H9 (cell line): ENCODE measurements at regions not wholly inside any gene's neighbourhood (a gene's known extent, or its start where the extent isn't known, plus 50 kb on each side); places are given as distances from the start of the nearest gene placed in this dataset.
"Not testable (repeated sequence)": the region's sequence is repeated elsewhere in the genome, so short reads cannot be mapped to it uniquely, and the experiment has no call there.

Experiments
- DNase-seq: peaks from one replicate; pipeline ENCODE4 v3.0.0-alpha.2; 2017
- H2AFZ ChIP-seq: one replicate; pipeline ENCODE4 v1.6.1; 2013; ENCODE audit warnings: mild to moderate bottlenecking, low read length, control low read depth, moderate library complexity
- H2AK5ac ChIP-seq: 2 replicates; pipeline ENCODE4 v1.6.1; 2013; ENCODE audit warnings: low read length, control low read depth, mixed read lengths; ENCODE audit not compliant: insufficient read length
- H2BK120ac ChIP-seq: one replicate; pipeline ENCODE4 v1.6.1; 2013; ENCODE audit warnings: low read depth, mild to moderate bottlenecking, low read length, control low read depth, inconsistent platforms; ENCODE audit not compliant: poor library complexity, severe bottlenecking
- H2BK12ac ChIP-seq: 2 replicates; pipeline ENCODE4 v1.6.1; 2013; ENCODE audit warnings: low read length, control low read depth, mixed read lengths, low read depth; ENCODE audit not compliant: insufficient read length
- H2BK15ac ChIP-seq: 2 replicates; pipeline ENCODE4 v1.6.1; 2013; ENCODE audit warnings: low read depth, low read length, control low read depth
- H2BK20ac ChIP-seq: one replicate; pipeline ENCODE4 v1.6.1; 2013; ENCODE audit warnings: low read depth, mild to moderate bottlenecking, low read length, control low read depth, inconsistent platforms; ENCODE audit not compliant: poor library complexity, severe bottlenecking
- H2BK5ac ChIP-seq: 2 replicates; pipeline ENCODE4 v1.6.1; 2013; ENCODE audit warnings: low read length, control low read depth, mixed read lengths; ENCODE audit not compliant: insufficient read length
- H3K14ac ChIP-seq: 2 replicates; pipeline ENCODE4 v1.6.1; 2013; ENCODE audit warnings: low read length, control low read depth; ENCODE audit not compliant: insufficient read depth
- H3K18ac ChIP-seq: 2 replicates; pipeline ENCODE4 v1.6.1; 2013; ENCODE audit warnings: low read depth, mild to moderate bottlenecking, mixed read lengths, low read length, control low read depth; ENCODE audit not compliant: insufficient read length
- H3K23ac ChIP-seq: 2 replicates; pipeline ENCODE4 v1.6.1; 2013; ENCODE audit warnings: low read length, control low read depth, mixed read lengths, low read depth; ENCODE audit not compliant: insufficient read length
- H3K23me2 ChIP-seq: 2 replicates; pipeline ENCODE4 v1.6.1; 2013; ENCODE audit warnings: low read depth, mild to moderate bottlenecking, mixed read lengths, low read length, control low read depth; ENCODE audit not compliant: insufficient read length, poor library complexity, severe bottlenecking
- H3K27ac ChIP-seq: 2 replicates; pipeline ENCODE4 v1.5.1; 2013; ENCODE audit warnings: low read length, control low read depth, mixed read lengths, low read depth; ENCODE audit not compliant: insufficient read length
- H3K27me3 ChIP-seq: 2 replicates; pipeline ENCODE4 v1.6.1; 2013; ENCODE audit warnings: low read length, control low read depth, inconsistent platforms; ENCODE audit not compliant: insufficient read depth
- H3K4ac ChIP-seq: 2 replicates; pipeline ENCODE4 v1.6.1; 2013; ENCODE audit warnings: low read depth, mild to moderate bottlenecking, control low read depth, inconsistent platforms, low read length, moderate library complexity
- H3K4me1 ChIP-seq: 2 replicates; pipeline ENCODE4 v1.6.1; 2013; ENCODE audit warnings: low read length, control low read depth, inconsistent platforms; ENCODE audit not compliant: insufficient read depth
- H3K4me2 ChIP-seq: 2 replicates; pipeline ENCODE4 v1.6.1; 2013; ENCODE audit warnings: low read length, control low read depth, mixed read lengths; ENCODE audit not compliant: insufficient read length, insufficient read depth
- H3K56ac ChIP-seq: 2 replicates; pipeline ENCODE4 v1.6.1; 2013; ENCODE audit warnings: low read depth, mild to moderate bottlenecking, mixed read lengths, low read length, control low read depth; ENCODE audit not compliant: insufficient read length
- H3K79me1 ChIP-seq: 2 replicates; pipeline ENCODE4 v1.6.1; 2013; ENCODE audit warnings: low read depth, mild to moderate bottlenecking, moderate library complexity, low read length, control low read depth, inconsistent platforms; ENCODE audit not compliant: insufficient read depth, poor library complexity, severe bottlenecking
- H3K79me2 ChIP-seq: 2 replicates; pipeline ENCODE4 v1.6.1; 2013; ENCODE audit warnings: low read length, control low read depth, inconsistent platforms; ENCODE audit not compliant: insufficient read depth
- H3K9ac ChIP-seq: 2 replicates; pipeline ENCODE4 v1.6.1; 2013; ENCODE audit warnings: low read length, control low read depth, mixed read lengths; ENCODE audit not compliant: insufficient read length; ENCODE audit errors: extremely low read depth
- H3K9me3 ChIP-seq: one replicate; pipeline ENCODE4 v1.6.1; 2013; ENCODE audit warnings: low read depth, low read length, inconsistent platforms; ENCODE audit not compliant: control insufficient read depth
- H3T11ph ChIP-seq: one replicate; pipeline ENCODE4 v1.6.1; 2013; ENCODE audit warnings: mild to moderate bottlenecking, low read length, control low read depth, inconsistent platforms
- H4K20me1 ChIP-seq: one replicate; pipeline ENCODE4 v1.6.1; 2013; ENCODE audit not compliant: control insufficient read depth, insufficient read length, insufficient read depth
- H4K5ac ChIP-seq: 2 replicates; pipeline ENCODE4 v1.6.1; 2013; ENCODE audit warnings: low read depth, mild to moderate bottlenecking, mixed read lengths, low read length, control low read depth; ENCODE audit not compliant: insufficient read length
- H4K8ac ChIP-seq: replicated peaks from 2 replicates; pipeline ENCODE4 v1.6.1; 2013; ENCODE audit warnings: low read length, control low read depth, mixed read lengths, low read depth; ENCODE audit not compliant: insufficient read length
- H4K91ac ChIP-seq: 2 replicates; pipeline ENCODE4 v1.6.1; 2013; ENCODE audit warnings: low read depth, mild to moderate bottlenecking, moderate library complexity, mixed read lengths, low read length, control low read depth; ENCODE audit not compliant: insufficient read length
- H3K27ac Mint-ChIP-seq, 3 experiments: 2 replicates in 2 of 3; 3 replicates in 1 of 3; pipeline ENCODE4 v1.8.0; 2020 to 2021; ENCODE audit warnings: mixed read lengths in 3 of 3, mild to moderate bottlenecking in 1 of 3, moderate library complexity in 1 of 3
- H3K27me3 Mint-ChIP-seq: 2 replicates; pipeline ENCODE4 v1.8.0; 2021; ENCODE audit warnings: low read depth, mild to moderate bottlenecking, moderate library complexity, mixed read lengths
- H3K36me3 Mint-ChIP-seq, 3 experiments: 2 replicates in 2 of 3; 3 replicates in 1 of 3; pipeline ENCODE4 v1.8.0; 2020 to 2021; ENCODE audit warnings: low read depth in 3 of 3, mixed read lengths in 3 of 3; ENCODE audit not compliant: insufficient read depth in 1 of 3
- H3K4me1 Mint-ChIP-seq, 2 experiments: 2 replicates each; pipeline ENCODE4 v1.8.0; 2020; ENCODE audit warnings: mixed read lengths in 2 of 2
- H3K4me3 Mint-ChIP-seq, 2 experiments: 2 replicates in 1 of 2; 3 replicates in 1 of 2; pipeline ENCODE4 v1.8.0; 2020 to 2021; ENCODE audit warnings: mild to moderate bottlenecking in 2 of 2, mixed read lengths in 2 of 2, moderate library complexity in 1 of 2
- H3K9me3 Mint-ChIP-seq, 2 experiments: 2 replicates in 1 of 2; 3 replicates in 1 of 2; pipeline ENCODE4 v1.8.0; 2020; ENCODE audit warnings: mild to moderate bottlenecking in 2 of 2, mixed read lengths in 2 of 2, moderate library complexity in 1 of 2
- WGBS: extraction: QIAGEN DNeasy Blood & Tissue Kit; methylation state at CpG from one replicate; pipeline ENCODE4 v1.1.7; 2013; ENCODE audit warnings: missing lambda C conversion rate, low lambda C conversion rate, mixed read lengths; ENCODE audit not compliant: insufficient read length; ENCODE audit errors: extremely low coverage; 5-methylcytosine and 5-hydroxymethylcytosine counted together
- TF ChIP-seq, protein P1 (sequence below): fragments of 200-600 bp; sonication (generic); conservative IDR thresholded peaks from 3 replicates; pipeline ENCODE4 v1.8.0; 2021; ENCODE audit warnings: antibody characterized with exemption, mild to moderate bottlenecking

DNA sequence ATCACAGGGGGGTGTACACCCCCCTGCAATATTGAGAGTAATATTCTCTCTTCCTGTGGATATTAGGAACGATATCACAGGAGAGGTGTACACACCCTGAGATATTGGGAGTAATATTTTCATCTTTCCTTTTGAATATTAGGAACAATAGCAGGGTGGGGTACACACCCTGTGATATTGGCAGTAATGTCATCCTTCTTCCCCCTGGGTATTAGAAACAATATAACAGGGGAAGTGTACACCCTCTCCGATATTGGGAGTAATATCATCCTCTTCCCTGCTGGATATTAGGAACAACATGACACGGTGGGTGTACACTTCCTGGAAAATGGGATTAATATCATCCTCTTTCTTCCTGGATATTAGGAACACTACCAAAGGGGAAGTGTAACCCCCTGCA is 57.8 kb upstream of the CEACAM21 start:
- Histone ChIP-seq H3K18ac (no peak overlapping the region), H3K4me1 (no peaks in the 10 kb centered on the region), H3K79me2 (no peaks in the 10 kb centered on the region), H3K79me1 (no peaks in the 10 kb centered on the region), H4K8ac (no peak overlapping the region), H2AK5ac (no peak overlapping the region), H3K27ac (no peak overlapping the region), H3K23me2 (no peaks in the 10 kb centered on the region), H2BK12ac (no peak overlapping the region), H4K91ac (no peak overlapping the region), H3K4ac (no peak overlapping the region), H4K20me1 (no peaks in the 10 kb centered on the region), H3T11ph (no peak overlapping the region), H4K5ac (no peak overlapping the region), H3K56ac (no peak overlapping the region), H3K9ac (no peak overlapping the region), H3K27me3 (peaks cover 18% of the 10 kb centered on the region), H2AFZ (no peak overlapping the region), H3K14ac (no peak overlapping the region), H3K9me3 (no peaks in the 10 kb centered on the region), H2BK15ac (no peak overlapping the region), H2BK5ac (no peak overlapping the region), H3K4me2 (no peak overlapping the region), H2BK20ac (no peak overlapping the region), H2BK120ac (no peak overlapping the region), H3K23ac (no peak overlapping the region)
- Mint-ChIP-seq H3K36me3 (peaks cover 0 to 10% (median 0%) of the 10 kb centered on the region in 3 experiments; a peak in 4 of 7 replicates), H3K4me1 (no peaks in the 10 kb centered on the region), H3K27ac (no peak overlapping the region), H3K9me3 (peaks cover 71 to 82% of the 10 kb centered on the region in 2 experiments), H3K4me3 (no peak overlapping the region), H3K27me3 (no peaks in the 10 kb centered on the region; the same call in 1 of the 2 replicates)
- WGBS, result no CpG with 5 or more reads among the region's 3 CpGs
- no peak for DNase-seq
- TF ChIP-seq, protein P1, sequence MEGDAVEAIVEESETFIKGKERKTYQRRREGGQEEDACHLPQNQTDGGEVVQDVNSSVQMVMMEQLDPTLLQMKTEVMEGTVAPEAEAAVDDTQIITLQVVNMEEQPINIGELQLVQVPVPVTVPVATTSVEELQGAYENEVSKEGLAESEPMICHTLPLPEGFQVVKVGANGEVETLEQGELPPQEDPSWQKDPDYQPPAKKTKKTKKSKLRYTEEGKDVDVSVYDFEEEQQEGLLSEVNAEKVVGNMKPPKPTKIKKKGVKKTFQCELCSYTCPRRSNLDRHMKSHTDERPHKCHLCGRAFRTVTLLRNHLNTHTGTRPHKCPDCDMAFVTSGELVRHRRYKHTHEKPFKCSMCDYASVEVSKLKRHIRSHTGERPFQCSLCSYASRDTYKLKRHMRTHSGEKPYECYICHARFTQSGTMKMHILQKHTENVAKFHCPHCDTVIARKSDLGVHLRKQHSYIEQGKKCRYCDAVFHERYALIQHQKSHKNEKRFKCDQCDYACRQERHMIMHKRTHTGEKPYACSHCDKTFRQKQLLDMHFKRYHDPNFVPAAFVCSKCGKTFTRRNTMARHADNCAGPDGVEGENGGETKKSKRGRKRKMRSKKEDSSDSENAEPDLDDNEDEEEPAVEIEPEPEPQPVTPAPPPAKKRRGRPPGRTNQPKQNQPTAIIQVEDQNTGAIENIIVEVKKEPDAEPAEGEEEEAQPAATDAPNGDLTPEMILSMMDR, result no peak

DNA sequence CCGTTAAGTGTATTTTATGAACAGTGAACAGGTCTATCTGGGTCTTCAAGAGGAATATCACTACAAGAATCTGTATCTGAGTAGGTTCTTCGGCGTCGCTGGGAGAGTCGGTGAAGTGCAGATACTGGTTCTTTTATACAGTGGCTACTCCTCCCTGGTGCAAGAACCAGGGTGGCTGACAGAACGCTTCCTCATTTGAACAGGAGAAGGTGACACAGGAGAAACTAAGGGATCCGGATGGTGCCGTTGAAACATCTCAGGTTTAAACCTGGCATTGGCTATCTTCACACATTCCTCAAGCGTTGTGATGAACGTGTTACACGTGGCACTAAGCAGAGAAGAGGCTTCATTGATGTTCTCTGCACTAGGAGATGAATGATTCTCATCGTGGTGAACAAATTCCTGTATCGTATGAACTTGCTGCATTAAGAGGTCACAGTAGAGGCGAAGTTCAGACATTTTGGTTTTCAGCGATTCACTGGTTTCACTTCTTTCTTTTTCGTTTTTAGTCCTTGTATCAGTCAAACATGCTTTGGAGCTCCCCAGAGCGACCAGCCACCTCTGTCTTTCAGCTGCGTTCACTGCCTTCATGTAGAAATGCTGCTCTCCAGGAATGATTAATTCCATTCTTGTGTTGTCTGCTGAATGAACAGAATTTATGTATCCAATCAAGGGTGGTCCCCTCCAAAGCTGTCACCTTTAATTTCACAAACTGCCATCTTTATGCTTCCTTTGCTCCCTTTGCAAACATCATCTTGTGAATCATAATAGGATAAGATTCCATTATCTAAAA is 54.6 kb upstream of the CEACAM21 start:
- not testable (repeated sequence) for H3T11ph ChIP-seq, H3K27me3 Mint-ChIP-seq, H3K4me1 Mint-ChIP-seq, H4K20me1 ChIP-seq, H3K27ac Mint-ChIP-seq, H3K4ac ChIP-seq, H3K4me1 ChIP-seq, H3K9me3 ChIP-seq, H3K4me3 Mint-ChIP-seq, DNase-seq, H2BK120ac ChIP-seq, H2BK12ac ChIP-seq, H3K23me2 ChIP-seq, H3K4me2 ChIP-seq, H2BK20ac ChIP-seq, H3K23ac ChIP-seq, H2AFZ ChIP-seq, H4K8ac ChIP-seq, H2BK15ac ChIP-seq, H3K79me1 ChIP-seq, H2BK5ac ChIP-seq, H3K14ac ChIP-seq, H4K91ac ChIP-seq, H2AK5ac ChIP-seq, H3K27ac ChIP-seq, H3K9ac ChIP-seq, H3K18ac ChIP-seq, H3K56ac ChIP-seq, H4K5ac ChIP-seq, H3K79me2 ChIP-seq
- peaks cover 18% of the 10 kb centered on the region for H3K27me3 ChIP-seq
- WGBS, result no CpG with 5 or more reads among the region's 18 CpGs
- Mint-ChIP-seq H3K9me3 (peaks cover 70 to 84% of the 10 kb centered on the region in 2 experiments), H3K36me3 (peaks cover 0 to 16% (median 0%) of the 10 kb centered on the region in 3 experiments; a peak in 4 of 7 replicates)
